ENCODE measurements at regions not wholly inside any gene's neighbourhood (a gene's known extent, or its start where the extent isn't known, plus 50 kb on each side); places are given as distances from the start of the nearest gene placed in this dataset.

DNA sequence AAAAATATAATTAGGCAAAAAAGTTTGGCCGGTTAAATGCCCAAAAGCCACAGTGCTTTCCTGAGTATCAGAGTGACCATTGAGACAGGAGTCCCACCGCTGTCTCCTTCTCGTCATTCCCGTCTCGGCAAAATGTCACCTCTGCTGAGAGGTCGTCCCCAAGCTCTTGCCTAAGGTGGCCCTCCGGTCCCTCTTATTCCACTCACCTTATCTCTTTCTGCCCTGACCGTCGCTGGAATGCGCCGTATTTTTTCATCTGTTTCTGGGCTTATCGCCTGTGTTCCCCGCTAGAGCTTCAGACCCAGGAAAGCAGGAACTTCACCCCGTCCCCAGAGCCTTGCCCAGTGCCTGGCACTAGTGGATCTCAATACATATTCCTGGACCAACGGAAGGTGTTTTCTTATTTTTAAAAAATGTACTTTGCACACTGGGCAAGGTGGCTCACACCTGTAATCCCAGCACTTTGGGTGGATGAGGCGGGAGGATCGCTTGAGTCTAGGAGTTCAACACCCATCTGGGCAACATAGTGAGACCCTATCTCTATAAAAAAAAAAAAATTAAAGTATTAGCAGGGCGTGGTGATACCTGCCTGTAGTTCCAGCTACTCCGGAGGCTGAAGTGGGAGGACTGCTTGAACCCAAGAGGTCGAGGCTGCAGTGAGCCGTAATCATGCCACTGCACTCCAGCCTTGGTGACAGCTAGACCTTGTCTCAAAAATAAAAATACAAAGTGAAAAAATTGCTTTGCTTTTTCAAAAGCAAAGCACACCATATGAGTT is 122.8 kb upstream of the PTPN1 start:
- DNase-seq (no peak), ATAC-seq (no peak)
- ChIA-PET POLR2A (no interaction called here), CTCF (interaction anchor here (0.9 kb wide), 1 partner anchor 73 kb away, joined by 3 read pairs; no protein-coding TSS in a partner anchor)
- intact Hi-C loops (cut with micrococcal nuclease), result no loop called here
- Mint-ChIP-seq H3K27me3 (no peaks in the 10 kb centered on the region), H3K36me3 (ENCODE audit: low read depth) (no peaks in the 10 kb centered on the region), H3K4me3 (no peak overlapping the region), H3K4me1 (ENCODE audit: low read depth) (peaks cover 54% of the 10 kb centered on the region), H3K27ac (no peak overlapping the region), H3K9me3 (no peaks in the 10 kb centered on the region)
- TF ChIP-seq, protein P1, sequence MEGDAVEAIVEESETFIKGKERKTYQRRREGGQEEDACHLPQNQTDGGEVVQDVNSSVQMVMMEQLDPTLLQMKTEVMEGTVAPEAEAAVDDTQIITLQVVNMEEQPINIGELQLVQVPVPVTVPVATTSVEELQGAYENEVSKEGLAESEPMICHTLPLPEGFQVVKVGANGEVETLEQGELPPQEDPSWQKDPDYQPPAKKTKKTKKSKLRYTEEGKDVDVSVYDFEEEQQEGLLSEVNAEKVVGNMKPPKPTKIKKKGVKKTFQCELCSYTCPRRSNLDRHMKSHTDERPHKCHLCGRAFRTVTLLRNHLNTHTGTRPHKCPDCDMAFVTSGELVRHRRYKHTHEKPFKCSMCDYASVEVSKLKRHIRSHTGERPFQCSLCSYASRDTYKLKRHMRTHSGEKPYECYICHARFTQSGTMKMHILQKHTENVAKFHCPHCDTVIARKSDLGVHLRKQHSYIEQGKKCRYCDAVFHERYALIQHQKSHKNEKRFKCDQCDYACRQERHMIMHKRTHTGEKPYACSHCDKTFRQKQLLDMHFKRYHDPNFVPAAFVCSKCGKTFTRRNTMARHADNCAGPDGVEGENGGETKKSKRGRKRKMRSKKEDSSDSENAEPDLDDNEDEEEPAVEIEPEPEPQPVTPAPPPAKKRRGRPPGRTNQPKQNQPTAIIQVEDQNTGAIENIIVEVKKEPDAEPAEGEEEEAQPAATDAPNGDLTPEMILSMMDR (IDR thresholded peaks at IDR 0.05), result no peak

DNA sequence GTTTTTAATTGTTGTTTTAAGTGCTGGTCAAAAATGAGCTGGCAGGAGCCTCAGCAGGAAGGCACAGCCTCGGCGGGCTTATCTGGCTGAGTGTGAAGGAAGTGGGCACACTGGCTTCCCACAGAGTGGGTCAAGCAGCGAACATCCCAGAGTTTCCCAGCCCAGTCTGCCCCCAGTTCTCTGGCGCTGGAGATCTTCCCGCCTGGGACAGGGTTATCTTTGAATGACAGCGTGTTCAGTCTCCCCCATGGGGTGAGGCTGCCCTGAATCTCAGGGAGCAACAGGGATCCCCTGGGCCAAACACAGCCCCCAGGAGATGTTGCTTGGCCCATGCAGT is 122.2 kb upstream of the PTPN1 start:
- POLR2A ChIA-PET, result no interaction called here
- Mint-ChIP-seq H3K27ac (no peak overlapping the region), H3K4me1 (ENCODE audit: low read depth) (peaks cover 50% of the 10 kb centered on the region), H3K9me3 (no peaks in the 10 kb centered on the region), H3K4me3 (no peak overlapping the region), H3K27me3 (no peaks in the 10 kb centered on the region), H3K36me3 (ENCODE audit: low read depth) (no peaks in the 10 kb centered on the region)
- intact Hi-C loops (cut with micrococcal nuclease), result no loop called here
- DNase-seq (no peak), ATAC-seq (no peak)
- TF ChIP-seq, protein P1 (IDR thresholded peaks at IDR 0.05), result no peak
- CTCF ChIA-PET, result no interaction called here

DNA sequence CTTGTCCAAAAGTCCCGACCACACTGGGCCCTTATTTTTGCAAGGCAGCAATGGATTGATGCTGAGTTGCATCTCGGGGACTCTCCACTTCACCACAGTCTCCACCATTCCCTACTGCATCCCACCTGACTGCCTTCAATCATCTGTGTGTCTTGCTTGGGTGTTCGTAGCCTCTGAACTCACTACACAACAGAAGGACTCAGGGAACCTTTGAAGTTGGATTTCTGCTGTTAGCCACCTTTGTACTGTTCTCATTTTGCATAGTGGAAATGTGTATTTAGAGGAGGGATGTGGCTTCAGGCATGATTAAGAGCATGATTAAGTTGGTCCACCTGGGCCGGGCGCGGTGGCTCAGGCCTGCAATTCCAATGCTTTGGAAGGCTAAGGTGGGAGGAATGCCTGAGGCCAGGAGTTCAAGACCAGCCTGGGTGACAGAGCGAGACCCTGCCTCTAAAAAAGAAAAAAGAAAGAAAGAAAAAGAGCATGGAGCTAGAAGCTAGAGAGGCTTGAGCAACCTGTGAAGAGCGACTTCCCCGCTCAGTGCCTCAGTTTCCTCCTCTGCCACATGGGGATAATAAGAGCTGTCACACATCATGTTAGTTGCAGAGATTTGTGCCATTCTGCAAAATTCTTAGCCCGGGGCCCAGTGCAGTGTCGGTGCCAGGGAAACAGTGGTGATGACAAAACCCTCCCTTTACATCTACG is 121.3 kb upstream of the PTPN1 start:
- Mint-ChIP-seq H3K27me3 (no peaks in the 10 kb centered on the region), H3K36me3 (ENCODE audit: low read depth) (no peaks in the 10 kb centered on the region), H3K4me3 (no peak overlapping the region), H3K4me1 (ENCODE audit: low read depth) (peaks cover 41% of the 10 kb centered on the region), H3K9me3 (no peaks in the 10 kb centered on the region), H3K27ac (no peak overlapping the region)
- ATAC-seq, result no peak
- DNase-seq, result no peak
- TF ChIP-seq, protein P1 (IDR thresholded peaks at IDR 0.05), result no peak
- ChIA-PET POLR2A (no interaction called here), CTCF (no interaction called here)
- intact Hi-C loops (cut with micrococcal nuclease), result no loop called here

- no peaks in the 10 kb centered on the region for H3K27me3 Mint-ChIP-seq
- intact Hi-C loops (cut with micrococcal nuclease), result no loop called here
- H3K36me3 Mint-ChIP-seq (ENCODE audit: low read depth), result no peaks in the 10 kb centered on the region
- H3K4me1 Mint-ChIP-seq (ENCODE audit: low read depth), result peaks cover 41% of the 10 kb centered on the region
- TF ChIP-seq, protein P1 (IDR thresholded peaks at IDR 0.05), result no peak
- ChIA-PET CTCF (interaction anchor here (1.7 kb wide), 1 partner anchor 50 kb away, joined by 6 read pairs; no protein-coding TSS in a partner anchor), POLR2A (no interaction called here)
- no peaks in the 10 kb centered on the region for H3K9me3 Mint-ChIP-seq
- ATAC-seq (no peak), DNase-seq (no peak)
- no peak overlapping the region for H3K4me3 Mint-ChIP-seq
- H3K27ac Mint-ChIP-seq, result no peak overlapping the region
These were observed 120.8 kb upstream of the PTPN1 start for GRCh38 chr20:50389438-50389807.
